ENCODE measurements at regions not wholly inside any gene's neighbourhood (a gene's known extent, or its start where the extent isn't known, plus 50 kb on each side); places are given as distances from the start of the nearest gene placed in this dataset.

DNA sequence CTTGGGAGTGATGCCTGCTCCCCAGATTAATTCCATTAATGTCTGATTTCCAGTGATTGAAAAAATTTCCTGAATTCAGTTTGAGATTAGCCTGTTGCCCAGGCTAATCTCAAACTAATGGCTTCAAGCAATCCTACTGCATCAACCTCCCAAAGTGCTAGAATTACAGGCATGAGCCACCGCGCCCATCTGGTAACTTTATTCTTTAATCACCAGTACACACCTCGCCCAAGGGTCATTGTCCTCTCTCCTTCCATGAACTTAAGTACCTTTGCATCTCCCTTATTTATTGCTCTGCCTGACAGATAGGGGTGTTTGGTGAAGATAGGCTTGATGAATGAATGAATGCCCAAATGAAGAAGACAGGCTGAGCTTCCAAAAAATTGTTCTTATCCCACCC lies 366.5 kb downstream of the SIPA1L2 start:
- TF ChIP-seq, protein P1, sequence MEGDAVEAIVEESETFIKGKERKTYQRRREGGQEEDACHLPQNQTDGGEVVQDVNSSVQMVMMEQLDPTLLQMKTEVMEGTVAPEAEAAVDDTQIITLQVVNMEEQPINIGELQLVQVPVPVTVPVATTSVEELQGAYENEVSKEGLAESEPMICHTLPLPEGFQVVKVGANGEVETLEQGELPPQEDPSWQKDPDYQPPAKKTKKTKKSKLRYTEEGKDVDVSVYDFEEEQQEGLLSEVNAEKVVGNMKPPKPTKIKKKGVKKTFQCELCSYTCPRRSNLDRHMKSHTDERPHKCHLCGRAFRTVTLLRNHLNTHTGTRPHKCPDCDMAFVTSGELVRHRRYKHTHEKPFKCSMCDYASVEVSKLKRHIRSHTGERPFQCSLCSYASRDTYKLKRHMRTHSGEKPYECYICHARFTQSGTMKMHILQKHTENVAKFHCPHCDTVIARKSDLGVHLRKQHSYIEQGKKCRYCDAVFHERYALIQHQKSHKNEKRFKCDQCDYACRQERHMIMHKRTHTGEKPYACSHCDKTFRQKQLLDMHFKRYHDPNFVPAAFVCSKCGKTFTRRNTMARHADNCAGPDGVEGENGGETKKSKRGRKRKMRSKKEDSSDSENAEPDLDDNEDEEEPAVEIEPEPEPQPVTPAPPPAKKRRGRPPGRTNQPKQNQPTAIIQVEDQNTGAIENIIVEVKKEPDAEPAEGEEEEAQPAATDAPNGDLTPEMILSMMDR (IDR thresholded peaks at IDR 0.05) = no peak
- no peak for TF ChIP-seq POLR2A (IDR thresholded peaks at IDR 0.05)

Data from vagina (tissue), 2 donors.